WTC11 (cell line): ENCODE measurements at regions not wholly inside any gene's neighbourhood (a gene's known extent, or its start where the extent isn't known, plus 50 kb on each side); places are given as distances from the start of the nearest gene placed in this dataset.

Source experiments
- ATAC-seq: fragments of 200-7000 bp; cut with Tn5 transposase; 2 replicates; pipeline ENCODE4 v1.10.0; 2021; ENCODE audit warnings: mild to moderate bottlenecking, moderate library complexity
- CTCF ChIA-PET: fragments of 300-600 bp; sonication (Branson Sonifier 250); formaldehyde crosslinking; loops from one replicate; lab custom pipeline; 2021; ENCODE audit warnings: antibody characterized with exemption; lab: Charles Lee
- POLR2A ChIA-PET: fragments of 350-600 bp; sonication (Branson Sonifier 250); formaldehyde crosslinking; loops from one replicate; lab custom pipeline; 2021; ENCODE audit warnings: antibody characterized with exemption; lab: Charles Lee
- DNase-seq: peaks from one replicate; pipeline ENCODE4 v3.0.0; 2021; ENCODE audit warnings: low spot score
- H3K27ac Mint-ChIP-seq: 2 replicates; pipeline ENCODE4 v1.8.0; 2021; ENCODE audit warnings: mixed read lengths
- H3K27me3 Mint-ChIP-seq: 2 replicates; pipeline ENCODE4 v1.8.0; 2021; ENCODE audit warnings: low read depth, mild to moderate bottlenecking, moderate library complexity, mixed read lengths
- H3K36me3 Mint-ChIP-seq: 2 replicates; pipeline ENCODE4 v1.8.0; 2021; ENCODE audit warnings: mixed read lengths
- H3K4me1 Mint-ChIP-seq: 2 replicates; pipeline ENCODE4 v1.8.0; 2022; ENCODE audit warnings: mixed read lengths
- H3K4me3 Mint-ChIP-seq: 2 replicates; pipeline ENCODE4 v1.8.0; 2021; ENCODE audit warnings: mild to moderate bottlenecking, moderate library complexity, mixed read lengths
- H3K9me3 Mint-ChIP-seq: 2 replicates; pipeline ENCODE4 v1.8.0; 2021; ENCODE audit warnings: mixed read lengths
- CREB1 ChIP-seq: sonication (generic); formaldehyde crosslinking; IDR thresholded peaks from 2 replicates; pipeline ENCODE4 v1.8.0; 2023; ENCODE audit warnings: mild to moderate bottlenecking, missing genetic modification reagents
- CREM ChIP-seq: sonication (generic); formaldehyde crosslinking; IDR thresholded peaks from 2 replicates; pipeline ENCODE4 v1.8.1; 2022; ENCODE audit warnings: mild to moderate bottlenecking, missing genetic modification reagents, moderate library complexity
- E2F1 ChIP-seq: sonication (generic); formaldehyde crosslinking; IDR thresholded peaks from 2 replicates; pipeline ENCODE4 v1.8.0; 2022; ENCODE audit warnings: mild to moderate bottlenecking, missing genetic modification reagents
- FOXK1 ChIP-seq: sonication (generic); formaldehyde crosslinking; IDR thresholded peaks from 2 replicates; pipeline ENCODE4 v1.8.0; 2022; ENCODE audit warnings: mild to moderate bottlenecking, moderate library complexity, missing genetic modification reagents
- GRHL2 ChIP-seq: fragments of 250-450 bp; sonication (Bioruptor Pico); IDR thresholded peaks from 2 replicates; pipeline ENCODE4 v1.8.0; 2022; ENCODE audit warnings: mild to moderate bottlenecking, moderate library complexity; ENCODE audit not compliant: insufficient replicate concordance, severe bottlenecking
- GTF2I ChIP-seq: fragments of 250-450 bp; sonication (Bioruptor Pico); conservative IDR thresholded peaks from 2 replicates; pipeline ENCODE4 v1.4.0; 2021; ENCODE audit warnings: mild to moderate bottlenecking
- HMGA2 ChIP-seq: fragments of 250-450 bp; sonication (Bioruptor Pico); IDR thresholded peaks from 2 replicates; pipeline ENCODE4 v1.4.0; 2021; ENCODE audit warnings: mild to moderate bottlenecking, moderate library complexity
- MYBL2 ChIP-seq: sonication (generic); formaldehyde crosslinking; IDR thresholded peaks from 2 replicates; pipeline ENCODE4 v1.8.1; 2023; ENCODE audit warnings: mild to moderate bottlenecking, moderate library complexity, missing genetic modification reagents
- NFATC4 ChIP-seq: fragments of 250-450 bp; sonication (Bioruptor Pico); IDR thresholded peaks from 2 replicates; pipeline ENCODE4 v1.9.0; 2021; ENCODE audit warnings: mild to moderate bottlenecking
- NR2C2 ChIP-seq: sonication (generic); formaldehyde crosslinking; IDR thresholded peaks from 2 replicates; pipeline ENCODE4 v1.8.0; 2022; ENCODE audit warnings: mild to moderate bottlenecking, missing genetic modification reagents
- RELA ChIP-seq: sonication (generic); formaldehyde crosslinking; IDR thresholded peaks from 2 replicates; pipeline ENCODE4 v1.8.1; 2022; ENCODE audit warnings: missing genetic modification reagents, mild to moderate bottlenecking, borderline replicate concordance
- SOX15 ChIP-seq: fragments of 250-450 bp; sonication (Bioruptor Pico); IDR thresholded peaks from 2 replicates; pipeline ENCODE4 v1.9.0; 2021; ENCODE audit warnings: mild to moderate bottlenecking
- SP1 ChIP-seq: sonication (generic); formaldehyde crosslinking; conservative IDR thresholded peaks from 2 replicates; pipeline ENCODE4 v1.8.1; 2022; ENCODE audit warnings: missing genetic modification reagents
- STAT6 ChIP-seq: sonication (generic); formaldehyde crosslinking; conservative IDR thresholded peaks from 2 replicates; pipeline ENCODE4 v1.8.1; 2023; ENCODE audit warnings: mild to moderate bottlenecking, low read depth, missing genetic modification reagents, moderate library complexity
- TP53 ChIP-seq: sonication (generic); formaldehyde crosslinking; IDR thresholded peaks from 2 replicates; pipeline ENCODE4 v1.8.1; 2023; ENCODE audit warnings: mild to moderate bottlenecking, missing genetic modification reagents
- ZBTB21 ChIP-seq: sonication (generic); formaldehyde crosslinking; IDR thresholded peaks from 2 replicates; pipeline ENCODE4 v1.8.1; 2023; ENCODE audit warnings: mild to moderate bottlenecking, missing genetic modification reagents, borderline replicate concordance
- ZNF219 ChIP-seq: sonication (generic); formaldehyde crosslinking; IDR thresholded peaks from 2 replicates; pipeline ENCODE4 v1.8.0; 2023; ENCODE audit warnings: missing genetic modification reagents, mild to moderate bottlenecking, borderline replicate concordance
- ZNF232 ChIP-seq: sonication (generic); formaldehyde crosslinking; IDR thresholded peaks from 2 replicates; pipeline ENCODE4 v1.8.0; 2022; ENCODE audit warnings: mild to moderate bottlenecking, missing genetic modification reagents
- ZNF263 ChIP-seq: sonication (generic); formaldehyde crosslinking; IDR thresholded peaks from 2 replicates; pipeline ENCODE4 v1.8.1; 2022; ENCODE audit warnings: low read depth, mild to moderate bottlenecking, moderate library complexity, missing genetic modification reagents
- ZNF396 ChIP-seq: fragments of 250-450 bp; sonication (Bioruptor Pico); IDR thresholded peaks from 2 replicates; pipeline ENCODE4 v1.8.0; 2021; ENCODE audit warnings: mild to moderate bottlenecking, moderate library complexity, borderline replicate concordance
- ZNF416 ChIP-seq: fragments of 250-450 bp; sonication (Bioruptor Pico); IDR thresholded peaks from 2 replicates; pipeline ENCODE4 v1.9.0; 2021; ENCODE audit warnings: mild to moderate bottlenecking, inconsistent platforms
- TF ChIP-seq, protein P1 (sequence below): fragments of 250-450 bp; sonication (Bioruptor Pico); IDR thresholded peaks from 2 replicates; pipeline ENCODE4 v1.9.0; 2021; ENCODE audit warnings: mild to moderate bottlenecking

DNA sequence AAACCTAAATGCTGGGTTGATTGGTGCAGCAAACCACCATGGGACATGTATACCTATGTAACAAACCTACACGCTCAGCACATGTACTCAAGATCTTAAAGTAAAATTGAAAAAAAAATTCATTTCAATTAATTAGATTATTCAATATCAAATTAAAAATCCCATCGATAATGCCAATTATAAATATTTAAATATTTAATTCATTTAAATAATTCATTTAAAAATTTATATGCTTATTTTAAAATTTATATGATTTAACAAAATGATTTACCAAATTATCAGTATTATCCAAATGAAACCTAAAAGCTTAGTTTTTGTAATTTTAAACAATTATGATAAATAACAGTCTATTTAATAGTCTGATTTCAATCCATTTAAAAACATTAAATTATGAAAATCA lies 560.4 kb downstream of the NUP35 start:
- H3K4me3 Mint-ChIP-seq, result no peak overlapping the region
- CTCF ChIA-PET, result no interaction called here
- DNase-seq (no peak), ATAC-seq (no peak)
- POLR2A ChIA-PET, result no interaction called here
- TF ChIP-seq HMGA2 (CRISPR knock-in tag), result peak; percentile 94
- no peak for TF ChIP-seq SOX15 (CRISPR knock-in tag)
- peaks cover 15% of the 10 kb centered on the region for H3K36me3 Mint-ChIP-seq
- H3K4me1 Mint-ChIP-seq, result no peaks in the 10 kb centered on the region
- no peak overlapping the region for H3K27ac Mint-ChIP-seq
- H3K9me3 Mint-ChIP-seq, result peaks cover 31% of the 10 kb centered on the region
- peaks cover 33% of the 10 kb centered on the region for H3K27me3 Mint-ChIP-seq

DNA sequence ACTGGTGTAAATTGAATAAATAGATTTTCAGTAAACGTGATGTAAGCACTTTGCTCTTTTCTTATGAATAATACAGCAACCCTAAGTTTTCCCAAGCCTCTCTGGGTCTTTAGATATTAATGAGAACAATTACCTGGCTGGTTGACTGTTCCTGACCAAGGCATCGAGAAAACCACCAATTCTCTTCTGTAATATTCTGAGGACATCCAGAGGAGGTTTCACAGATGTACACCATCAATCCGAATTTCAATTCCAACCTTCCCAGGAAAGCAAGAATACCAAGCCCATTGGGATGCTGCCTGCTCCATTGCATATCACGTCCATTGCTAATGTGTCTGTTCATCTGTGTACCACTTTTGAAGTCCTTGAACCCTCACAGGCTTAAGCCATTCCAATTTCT lies 571.8 kb downstream of the NUP35 start:
- ATAC-seq (no peak), DNase-seq (no peak)
- CTCF ChIA-PET, result no interaction called here
- peaks cover 11% of the 10 kb centered on the region for H3K36me3 Mint-ChIP-seq
- POLR2A ChIA-PET, result no interaction called here
- TF ChIP-seq ZNF396 (CRISPR knock-in tag), result no peak
- TF ChIP-seq SP1 (CRISPR knock-in tag), result no peak
- TF ChIP-seq MYBL2 (CRISPR knock-in tag), result no peak
- TF ChIP-seq RELA (CRISPR knock-in tag), result no peak
- TF ChIP-seq NR2C2 (CRISPR knock-in tag), result no peak
- no peak for TF ChIP-seq ZNF263 (CRISPR knock-in tag)
- TF ChIP-seq, protein P1, sequence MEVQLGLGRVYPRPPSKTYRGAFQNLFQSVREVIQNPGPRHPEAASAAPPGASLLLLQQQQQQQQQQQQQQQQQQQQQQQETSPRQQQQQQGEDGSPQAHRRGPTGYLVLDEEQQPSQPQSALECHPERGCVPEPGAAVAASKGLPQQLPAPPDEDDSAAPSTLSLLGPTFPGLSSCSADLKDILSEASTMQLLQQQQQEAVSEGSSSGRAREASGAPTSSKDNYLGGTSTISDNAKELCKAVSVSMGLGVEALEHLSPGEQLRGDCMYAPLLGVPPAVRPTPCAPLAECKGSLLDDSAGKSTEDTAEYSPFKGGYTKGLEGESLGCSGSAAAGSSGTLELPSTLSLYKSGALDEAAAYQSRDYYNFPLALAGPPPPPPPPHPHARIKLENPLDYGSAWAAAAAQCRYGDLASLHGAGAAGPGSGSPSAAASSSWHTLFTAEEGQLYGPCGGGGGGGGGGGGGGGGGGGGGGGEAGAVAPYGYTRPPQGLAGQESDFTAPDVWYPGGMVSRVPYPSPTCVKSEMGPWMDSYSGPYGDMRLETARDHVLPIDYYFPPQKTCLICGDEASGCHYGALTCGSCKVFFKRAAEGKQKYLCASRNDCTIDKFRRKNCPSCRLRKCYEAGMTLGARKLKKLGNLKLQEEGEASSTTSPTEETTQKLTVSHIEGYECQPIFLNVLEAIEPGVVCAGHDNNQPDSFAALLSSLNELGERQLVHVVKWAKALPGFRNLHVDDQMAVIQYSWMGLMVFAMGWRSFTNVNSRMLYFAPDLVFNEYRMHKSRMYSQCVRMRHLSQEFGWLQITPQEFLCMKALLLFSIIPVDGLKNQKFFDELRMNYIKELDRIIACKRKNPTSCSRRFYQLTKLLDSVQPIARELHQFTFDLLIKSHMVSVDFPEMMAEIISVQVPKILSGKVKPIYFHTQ (CRISPR knock-in tag), result no peak
- no peak for TF ChIP-seq TP53 (CRISPR knock-in tag)
- TF ChIP-seq CREM (CRISPR knock-in tag), result no peak
- TF ChIP-seq ZNF232 (CRISPR knock-in tag), result no peak
- no peak for TF ChIP-seq E2F1 (CRISPR knock-in tag)
- no peak for TF ChIP-seq ZNF416 (CRISPR knock-in tag)
- H3K9me3 Mint-ChIP-seq, result peaks cover 26% of the 10 kb centered on the region
- no peak overlapping the region for H3K27ac Mint-ChIP-seq
- no peaks in the 10 kb centered on the region for H3K27me3 Mint-ChIP-seq
- no peak overlapping the region for H3K4me3 Mint-ChIP-seq
- no peaks in the 10 kb centered on the region for H3K4me1 Mint-ChIP-seq

DNA sequence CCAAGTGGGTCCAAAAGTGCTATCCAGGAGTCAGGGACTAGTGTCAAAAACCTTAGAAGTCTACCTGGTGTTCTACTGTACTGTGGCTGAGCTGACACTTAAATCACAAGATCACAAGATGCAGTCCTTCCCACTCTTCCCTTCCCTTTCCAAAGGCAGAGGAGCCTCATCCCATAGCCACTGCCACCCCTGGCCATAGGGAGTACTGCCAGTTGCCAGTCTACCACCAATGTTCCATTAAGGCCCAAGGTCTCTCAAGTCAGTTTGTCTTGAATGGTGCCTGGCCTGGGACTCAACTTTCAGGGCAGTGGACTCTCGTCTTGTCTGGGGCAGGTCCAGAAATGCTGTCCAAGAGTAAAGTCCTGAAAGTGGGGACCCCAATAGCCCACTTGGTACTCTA lies 585.6 kb downstream of the NUP35 start:
- Mint-ChIP-seq H3K36me3 (no peaks in the 10 kb centered on the region), H3K27me3 (no peaks in the 10 kb centered on the region), H3K27ac (no peak overlapping the region), H3K4me3 (no peak overlapping the region), H3K9me3 (peaks cover 3% of the 10 kb centered on the region; the same call in 1 of the 2 replicates)
- DNase-seq (peak; percentile 18), ATAC-seq (peak; percentile 73)
- CTCF ChIA-PET, result no interaction called here
- no peak for TF ChIP-seq ZBTB21 (CRISPR knock-in tag)
- no peak for TF ChIP-seq NFATC4 (CRISPR knock-in tag)
- TF ChIP-seq STAT6 (CRISPR knock-in tag), result no peak
- TF ChIP-seq CREM (CRISPR knock-in tag), result no peak
- TF ChIP-seq CREB1 (CRISPR knock-in tag), result no peak
- no peak for TF ChIP-seq ZNF219 (CRISPR knock-in tag)
- no peak for TF ChIP-seq GTF2I (CRISPR knock-in tag)
- TF ChIP-seq FOXK1 (CRISPR knock-in tag), result no peak
- TF ChIP-seq GRHL2 (CRISPR knock-in tag), result no peak
- TF ChIP-seq, all 79 proteins: peak for 0
- no peaks in the 10 kb centered on the region for H3K4me1 Mint-ChIP-seq
- POLR2A ChIA-PET, result no interaction called here
